ENCODE measurements at regions not wholly inside any gene's neighbourhood (a gene's known extent, or its start where the extent isn't known, plus 50 kb on each side); places are given as distances from the start of the nearest gene placed in this dataset.

DNA sequence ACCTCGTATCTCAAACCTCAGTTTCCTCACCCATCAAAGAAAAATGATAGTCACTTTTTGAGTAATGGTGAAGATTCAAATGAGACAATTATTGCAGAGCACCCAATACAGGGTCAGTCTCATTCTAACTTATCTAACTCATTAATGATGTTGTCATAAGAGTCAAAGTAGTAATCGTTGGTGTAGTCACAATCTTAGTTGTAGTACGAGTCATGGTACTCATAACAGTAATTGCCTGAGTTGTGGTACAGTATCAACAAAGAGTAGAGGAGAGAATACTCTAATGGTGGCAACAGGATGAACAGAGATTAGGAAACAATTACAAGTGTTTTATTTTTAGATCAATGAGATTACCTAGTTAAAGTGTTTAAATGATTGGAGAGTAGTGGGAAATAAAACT is 93.6 kb upstream of the TMTC2 start:
- no peak for TF ChIP-seq POLR2A (IDR thresholded peaks at IDR 0.05; ENCODE audit: low read depth, low read length)
- TF ChIP-seq, protein P1, sequence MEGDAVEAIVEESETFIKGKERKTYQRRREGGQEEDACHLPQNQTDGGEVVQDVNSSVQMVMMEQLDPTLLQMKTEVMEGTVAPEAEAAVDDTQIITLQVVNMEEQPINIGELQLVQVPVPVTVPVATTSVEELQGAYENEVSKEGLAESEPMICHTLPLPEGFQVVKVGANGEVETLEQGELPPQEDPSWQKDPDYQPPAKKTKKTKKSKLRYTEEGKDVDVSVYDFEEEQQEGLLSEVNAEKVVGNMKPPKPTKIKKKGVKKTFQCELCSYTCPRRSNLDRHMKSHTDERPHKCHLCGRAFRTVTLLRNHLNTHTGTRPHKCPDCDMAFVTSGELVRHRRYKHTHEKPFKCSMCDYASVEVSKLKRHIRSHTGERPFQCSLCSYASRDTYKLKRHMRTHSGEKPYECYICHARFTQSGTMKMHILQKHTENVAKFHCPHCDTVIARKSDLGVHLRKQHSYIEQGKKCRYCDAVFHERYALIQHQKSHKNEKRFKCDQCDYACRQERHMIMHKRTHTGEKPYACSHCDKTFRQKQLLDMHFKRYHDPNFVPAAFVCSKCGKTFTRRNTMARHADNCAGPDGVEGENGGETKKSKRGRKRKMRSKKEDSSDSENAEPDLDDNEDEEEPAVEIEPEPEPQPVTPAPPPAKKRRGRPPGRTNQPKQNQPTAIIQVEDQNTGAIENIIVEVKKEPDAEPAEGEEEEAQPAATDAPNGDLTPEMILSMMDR (conservative IDR thresholded peaks at IDR 0.05; ENCODE audit: low read depth, low read length) = no peak
- no peak for TF ChIP-seq BHLHE40 (IDR thresholded peaks at IDR 0.05; ENCODE audit: low read depth, low read length)
- no peak for TF ChIP-seq FOS (IDR thresholded peaks at IDR 0.05; ENCODE audit: low read depth, low read length)
- TF ChIP-seq, protein P2, sequence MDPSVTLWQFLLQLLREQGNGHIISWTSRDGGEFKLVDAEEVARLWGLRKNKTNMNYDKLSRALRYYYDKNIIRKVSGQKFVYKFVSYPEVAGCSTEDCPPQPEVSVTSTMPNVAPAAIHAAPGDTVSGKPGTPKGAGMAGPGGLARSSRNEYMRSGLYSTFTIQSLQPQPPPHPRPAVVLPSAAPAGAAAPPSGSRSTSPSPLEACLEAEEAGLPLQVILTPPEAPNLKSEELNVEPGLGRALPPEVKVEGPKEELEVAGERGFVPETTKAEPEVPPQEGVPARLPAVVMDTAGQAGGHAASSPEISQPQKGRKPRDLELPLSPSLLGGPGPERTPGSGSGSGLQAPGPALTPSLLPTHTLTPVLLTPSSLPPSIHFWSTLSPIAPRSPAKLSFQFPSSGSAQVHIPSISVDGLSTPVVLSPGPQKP (IDR thresholded peaks at IDR 0.05; ENCODE audit: borderline replicate concordance, low read depth, low read length) = no peak
